GM23338 (cell line): ENCODE measurements at regions not wholly inside any gene's neighbourhood (a gene's known extent, or its start where the extent isn't known, plus 50 kb on each side); places are given as distances from the start of the nearest gene placed in this dataset.

Experiments
- ATAC-seq: fragments of 200-7000 bp; cut with Tn5 transposase; 3 replicates; pipeline ENCODE4 v1.9.1; 2020
- DNase-seq: peaks from one replicate; pipeline ENCODE4 v3.0.0-alpha.2; 2015; ENCODE audit warnings: low spot score
- H2AFZ ChIP-seq: fragments of 200-600 bp; sonication (generic); 2 replicates; pipeline ENCODE4 v1.8.0; 2016; ENCODE audit warnings: antibody characterized with exemption, mild to moderate bottlenecking, moderate library complexity
- H3F3A ChIP-seq: fragments of 200-600 bp; sonication (generic); replicated peaks from 2 replicates; pipeline ENCODE4 v1.8.0; 2017; ENCODE audit warnings: antibody characterized with exemption, mixed run types, low read depth
- H3K27ac ChIP-seq: fragments of 200-600 bp; sonication (generic); 2 replicates; pipeline ENCODE4 v1.6.1; 2016; ENCODE audit warnings: low read depth
- H3K27me3 ChIP-seq: fragments of 200-600 bp; sonication (generic); 2 replicates; pipeline ENCODE4 v1.8.0; 2016; ENCODE audit warnings: mild to moderate bottlenecking, mixed run types, moderate library complexity; ENCODE audit not compliant: insufficient read depth
- H3K36me3 ChIP-seq: fragments of 200-600 bp; sonication (generic); 2 replicates; pipeline ENCODE4 v1.8.0; 2016; ENCODE audit warnings: mild to moderate bottlenecking; ENCODE audit not compliant: insufficient read depth
- H3K4me1 ChIP-seq: fragments of 200-600 bp; sonication (generic); 2 replicates; pipeline ENCODE4 v1.8.0; 2016; ENCODE audit warnings: mild to moderate bottlenecking, moderate library complexity; ENCODE audit not compliant: insufficient read depth
- H3K4me2 ChIP-seq: fragments of 200-600 bp; sonication (generic); 2 replicates; pipeline ENCODE4 v1.7.1; 2017; ENCODE audit warnings: mixed run types
- H3K4me3 ChIP-seq: fragments of 200-600 bp; sonication (generic); 2 replicates; pipeline ENCODE4 v1.6.1; 2016; ENCODE audit warnings: mixed run types
- H3K79me2 ChIP-seq: fragments of 200-600 bp; sonication (generic); replicated peaks from 2 replicates; pipeline ENCODE4 v1.8.0; 2017; ENCODE audit warnings: mild to moderate bottlenecking; ENCODE audit not compliant: insufficient read depth
- H3K9me2 ChIP-seq: fragments of 200-600 bp; sonication (generic); 2 replicates; pipeline ENCODE4 v1.8.0; 2017; ENCODE audit not compliant: insufficient read depth
- H4K20me1 ChIP-seq: fragments of 200-600 bp; sonication (generic); replicated peaks from 2 replicates; pipeline ENCODE4 v1.8.0; 2017; ENCODE audit warnings: mild to moderate bottlenecking; ENCODE audit not compliant: insufficient read depth
- H3K27ac Mint-ChIP-seq: 2 replicates; pipeline ENCODE4 v1.8.0; 2020; ENCODE audit warnings: inconsistent platforms, mild to moderate bottlenecking, moderate library complexity, mixed read lengths
- H3K27me3 Mint-ChIP-seq: 3 replicates; pipeline ENCODE4 v1.8.0; 2022; ENCODE audit warnings: low read depth, mild to moderate bottlenecking, moderate library complexity, mixed read lengths, inconsistent platforms; ENCODE audit not compliant: insufficient read depth, poor library complexity
- H3K36me3 Mint-ChIP-seq: 3 replicates; pipeline ENCODE4 v1.8.0; 2021; ENCODE audit warnings: low read depth, mild to moderate bottlenecking, inconsistent platforms, moderate library complexity, mixed read lengths
- H3K4me1 Mint-ChIP-seq: 3 replicates; pipeline ENCODE4 v1.8.0; 2020; ENCODE audit warnings: mild to moderate bottlenecking, inconsistent platforms, mixed read lengths
- H3K4me3 Mint-ChIP-seq: 3 replicates; pipeline ENCODE4 v1.8.0; 2021; ENCODE audit warnings: moderate library complexity, mild to moderate bottlenecking, inconsistent platforms, mixed read lengths
- H3K9me3 Mint-ChIP-seq: 3 replicates; pipeline ENCODE4 v1.8.0; 2020; ENCODE audit warnings: moderate library complexity, mild to moderate bottlenecking, inconsistent platforms, mixed read lengths
- ETS1 ChIP-seq: IDR thresholded peaks from 2 replicates; pipeline ENCODE4 v1.6.1; 2016; ENCODE audit warnings: antibody characterized with exemption
- EZH2 ChIP-seq: fragments of 200-600 bp; sonication (generic); IDR thresholded peaks from one replicate; pipeline ENCODE4 v1.8.0; 2017; ENCODE audit warnings: antibody characterized with exemption, mild to moderate bottlenecking, low read depth; ENCODE audit not compliant: unreplicated experiment
- JUNB ChIP-seq: IDR thresholded peaks from one replicate; pipeline ENCODE4 v1.6.1; 2016; ENCODE audit warnings: antibody characterized with exemption; ENCODE audit not compliant: unreplicated experiment
- ZNF331 ChIP-seq: fragments of 250-450 bp; sonication (Bioruptor Pico); IDR thresholded peaks from 2 replicates; pipeline ENCODE4 v1.5.0; 2020; ENCODE audit warnings: low read depth, mild to moderate bottlenecking, moderate library complexity
- ZNF462 ChIP-seq: fragments of 250-450 bp; sonication (Bioruptor Pico); IDR thresholded peaks from 2 replicates; pipeline ENCODE4 v1.5.0; 2020; ENCODE audit warnings: mild to moderate bottlenecking, moderate library complexity

GRCh38 chr17:77325577-77326075, 184.9 kb downstream of the SEC14L1 start (continued):
- TF ChIP-seq ZNF462 (no peak), ZNF331 (CRISPR knock-in tag) (no peak)

- ATAC-seq (no peak), DNase-seq (no peak)
- Histone ChIP-seq H3K4me2 (no peak overlapping the region), H3K36me3 (no peaks in the 10 kb centered on the region), H3K79me2 (peaks cover 14% of the 10 kb centered on the region), H3K4me1 (no peaks in the 10 kb centered on the region), H3K27me3 (no peaks in the 10 kb centered on the region), H3F3A (no peaks in the 10 kb centered on the region), H3K27ac (no peak overlapping the region), H3K4me3 (no peak overlapping the region), H4K20me1 (peaks cover 4% of the 10 kb centered on the region; the same call in 1 of the 2 replicates), H3K9me2 (no peaks in the 10 kb centered on the region), H2AFZ (no peak overlapping the region)
- Mint-ChIP-seq H3K4me3 (no peak overlapping the region), H3K4me1 (peaks cover 21% of the 10 kb centered on the region), H3K9me3 (no peaks in the 10 kb centered on the region; the same call in 2 of the 3 replicates), H3K27me3 (peaks cover 3% of the 10 kb centered on the region), H3K27ac (peak overlapping the region; percentile 40; the same call in 1 of the 2 replicates), H3K36me3 (no peaks in the 10 kb centered on the region; the same call in 2 of the 3 replicates)
- TF ChIP-seq ETS1 (no peak), EZH2 (no peak), ZNF462 (no peak), JUNB (no peak)
Measured at GRCh38 chr17:77326076-77326591, 185.4 kb downstream of the SEC14L1 start.
